ENCODE measurements at regions not wholly inside any gene's neighbourhood (a gene's known extent, or its start where the extent isn't known, plus 50 kb on each side); places are given as distances from the start of the nearest gene placed in this dataset.

GRCh38 chr13:73924607-73925006 is 209.6 kb downstream of the KLF12 start:
- no peak for DNase-seq (ENCODE audit: low spot score in 2 of 2)
- TF ChIP-seq EP300 (IDR thresholded peaks at IDR 0.05) = no peak
- TF ChIP-seq POLR2A (IDR thresholded peaks at IDR 0.05) = no peak
- no peak for TF ChIP-seq CTCF (IDR thresholded peaks at IDR 0.05)
- Histone ChIP-seq H3K9me3 (no peaks in the 10 kb centered on the region), H3K27me3 (no peaks in the 10 kb centered on the region), H3K4me1 (no peaks in the 10 kb centered on the region), H3K36me3 (no peaks in the 10 kb centered on the region), H3K27ac (no peak overlapping the region), H3K4me3 (no peak overlapping the region)
- 95 to 96% methylated on average over 1 of the region's 1 CpG for WGBS, 2 donors

GRCh38 chr13:73922493-73923393 is 211.5 kb downstream of the KLF12 start:
- Histone ChIP-seq H3K36me3 (no peaks in the 10 kb centered on the region), H3K27ac (no peak overlapping the region), H3K9me3 (no peaks in the 10 kb centered on the region), H3K4me1 (peaks cover 0 to 6% (median 2%) of the 10 kb centered on the region in 4 donors), H3K4me3 (no peak overlapping the region), H3K27me3 (no peaks in the 10 kb centered on the region)
- TF ChIP-seq CTCF (IDR thresholded peaks at IDR 0.05) = no peak
- no peak for TF ChIP-seq POLR2A (IDR thresholded peaks at IDR 0.05)
- TF ChIP-seq EP300 (IDR thresholded peaks at IDR 0.05) = no peak
- no peak for DNase-seq (ENCODE audit: low spot score in 2 of 2)
- WGBS, 2 donors = 90 to 93% methylated on average over 2 of the region's 2 CpGs

GRCh38 chr13:73918691-73919090 is 215.5 kb downstream of the KLF12 start:
- Histone ChIP-seq H3K36me3 (no peaks in the 10 kb centered on the region), H3K27me3 (no peaks in the 10 kb centered on the region), H3K9me3 (no peaks in the 10 kb centered on the region), H3K4me1 (peaks cover 0 to 15% (median 3%) of the 10 kb centered on the region in 4 donors), H3K4me3 (no peak overlapping the region), H3K27ac (no peak overlapping the region)
- DNase-seq (ENCODE audit: low spot score in 2 of 2) = no peak
- 53 to 62% methylated on average over 3 of the region's 3 CpGs for WGBS, 2 donors
- no peak for TF ChIP-seq POLR2A (IDR thresholded peaks at IDR 0.05)
- TF ChIP-seq CTCF (IDR thresholded peaks at IDR 0.05) = no peak
- no peak for TF ChIP-seq EP300 (IDR thresholded peaks at IDR 0.05)

- H3K4me3 ChIP-seq = no peak overlapping the region
- H3K27me3 ChIP-seq = no peaks in the 10 kb centered on the region
- no peaks in the 10 kb centered on the region for H3K36me3 ChIP-seq
- no peak for DNase-seq (ENCODE audit: low spot score in 2 of 2)
- H3K27ac ChIP-seq = peak overlapping the region in 1 of 4 donors; percentile 29
- H3K4me1 ChIP-seq = peaks cover 0 to 25% (median 3%) of the 10 kb centered on the region in 4 donors
- 50 to 56% methylated on average over 4 of the region's 4 CpGs for WGBS, 2 donors
- no peak for TF ChIP-seq EP300 (IDR thresholded peaks at IDR 0.05)
- H3K9me3 ChIP-seq = no peaks in the 10 kb centered on the region
Measured at GRCh38 chr13:73913751-73914518, 220.3 kb downstream of the KLF12 start.

- DNase-seq (ENCODE audit: low spot score in 2 of 2) = no peak
Measured at GRCh38 chr13:73913079-73913740, 221.0 kb downstream of the KLF12 start.

More at GRCh38 chr13:73913079-73913740, 221.0 kb downstream of the KLF12 start:
- Histone ChIP-seq H3K4me1 (peaks cover 0 to 25% (median under 1%) of the 10 kb centered on the region in 4 donors), H3K4me3 (no peak overlapping the region), H3K9me3 (no peaks in the 10 kb centered on the region), H3K27ac (no peak overlapping the region), H3K36me3 (no peaks in the 10 kb centered on the region), H3K27me3 (no peaks in the 10 kb centered on the region)
- WGBS, 2 donors = 50 to 62% methylated on average over 4 of the region's 4 CpGs
- TF ChIP-seq POLR2A (IDR thresholded peaks at IDR 0.05) (no peak), CTCF (IDR thresholded peaks at IDR 0.05) (no peak), EP300 (IDR thresholded peaks at IDR 0.05) (no peak)
